ENCODE measurements at regions not wholly inside any gene's neighbourhood (a gene's known extent, or its start where the extent isn't known, plus 50 kb on each side); places are given as distances from the start of the nearest gene placed in this dataset.

DNA sequence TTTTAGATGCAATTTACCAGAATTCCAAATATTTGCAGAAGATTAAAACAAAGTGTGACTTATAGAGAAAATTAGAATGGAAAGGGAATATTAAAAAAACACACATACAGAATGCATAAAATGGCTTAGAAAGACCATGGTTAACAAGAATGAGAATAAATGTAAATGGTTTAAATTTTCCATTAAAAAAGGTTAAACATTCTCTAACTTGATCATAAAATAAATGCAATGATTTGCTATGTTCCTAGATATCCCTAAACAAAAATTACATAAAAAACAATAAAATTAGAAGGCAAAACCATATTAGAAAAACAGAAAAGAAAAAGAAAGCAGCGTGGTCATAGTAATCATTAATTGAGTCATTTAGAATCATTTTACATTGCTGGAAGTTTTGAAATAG is 152.5 kb downstream of the TMEM38B start:
- no peak overlapping the region for H3K4me3 ChIP-seq (ENCODE audit: low read length)
- WGBS (ENCODE audit: insufficient coverage): no CpG with 5 or more reads among the region's 1 CpG
- no peak for DNase-seq
- H3K27me3 ChIP-seq (ENCODE audit: control insufficient read depth, insufficient read depth, low read length): no peaks in the 10 kb centered on the region
- H3K27ac ChIP-seq (ENCODE audit: low read length): no peak overlapping the region
- no peaks in the 10 kb centered on the region for H3K9me3 ChIP-seq (replicated peaks; ENCODE audit: control insufficient read depth, low read depth, low read length)
- H3K4me1 ChIP-seq (ENCODE audit: control insufficient read depth, insufficient read depth, low read length): no peaks in the 10 kb centered on the region
- H3K36me3 ChIP-seq (ENCODE audit: control insufficient read depth, insufficient read depth, low read length): no peaks in the 10 kb centered on the region

DNA sequence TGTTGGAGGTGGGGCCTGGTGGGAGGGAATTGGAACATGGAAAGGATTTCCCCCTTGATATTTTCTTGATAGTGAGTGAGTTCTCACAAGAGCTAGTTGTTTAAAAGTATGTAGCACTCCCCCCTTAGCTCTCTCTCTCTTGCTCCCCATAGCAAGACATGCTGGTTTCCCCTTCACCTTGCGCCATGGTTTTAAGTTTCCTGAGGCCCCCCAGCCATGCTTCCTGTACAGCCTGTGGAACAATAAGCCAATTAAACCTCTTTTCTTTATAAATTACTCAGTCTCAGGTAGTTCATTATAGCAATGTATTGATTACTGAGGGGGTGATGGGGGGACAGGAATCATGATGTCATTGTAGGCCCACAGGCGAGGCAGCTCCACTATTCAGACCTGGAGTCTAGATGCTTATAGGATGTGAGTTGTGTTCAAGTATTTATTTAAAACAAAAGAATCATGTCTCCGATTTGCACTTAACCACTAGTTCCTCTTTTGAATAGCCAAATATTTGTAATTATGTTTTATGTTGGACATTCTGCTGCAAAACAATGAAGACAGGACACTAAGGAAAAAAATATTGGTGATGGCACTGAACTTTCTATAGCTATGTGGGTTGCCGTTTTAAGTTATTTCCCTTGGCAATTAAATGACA is 156.6 kb downstream of the TMEM38B start:
- H3K27me3 ChIP-seq (ENCODE audit: control insufficient read depth, insufficient read depth, low read length): no peaks in the 10 kb centered on the region

DNA sequence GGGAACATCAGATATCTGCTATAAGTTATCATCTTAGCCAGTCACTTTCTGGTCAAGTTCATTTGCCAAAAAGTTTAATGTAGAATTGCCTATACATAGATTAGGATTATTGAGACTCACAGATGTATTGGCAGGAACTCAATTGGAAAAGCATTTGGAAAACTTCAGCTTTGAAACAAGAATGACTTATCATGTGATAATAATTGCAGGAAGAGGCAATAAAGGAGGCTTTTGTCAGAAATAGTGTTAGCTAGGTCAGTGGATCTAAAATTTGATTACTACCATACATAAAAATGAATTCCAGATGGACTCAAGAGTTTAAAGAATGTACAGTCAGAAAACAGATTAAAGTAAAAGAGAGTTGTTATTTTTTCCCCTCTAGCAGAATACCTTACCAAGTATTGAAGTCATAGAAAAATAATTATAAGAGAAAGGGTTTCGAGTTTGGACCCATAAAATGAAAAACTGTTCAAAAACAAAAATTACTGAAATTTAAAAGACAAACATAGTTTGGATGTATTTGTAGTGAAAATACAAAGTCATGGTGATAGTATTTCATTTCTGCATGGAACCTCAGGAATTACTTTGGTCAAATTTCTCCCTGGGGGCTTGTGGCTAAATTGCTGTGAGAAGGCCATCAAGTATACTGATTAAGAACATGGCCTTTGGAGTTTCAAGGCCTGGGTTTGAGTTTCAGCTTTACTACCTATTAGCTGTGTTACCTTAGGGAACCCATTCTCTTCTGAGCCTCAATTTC is 159.9 kb downstream of the TMEM38B start:
- WGBS (ENCODE audit: insufficient coverage): no CpG with 5 or more reads among the region's 1 CpG

More for the DNA sequence above, 156.6 kb downstream of the TMEM38B start:
- H3K9me3 ChIP-seq (replicated peaks; ENCODE audit: control insufficient read depth, low read depth, low read length): no peaks in the 10 kb centered on the region
- no peak overlapping the region for H3K27ac ChIP-seq (ENCODE audit: low read length)
- WGBS (ENCODE audit: insufficient coverage): 100% methylated on average over 1 of the region's 4 CpGs
- H3K36me3 ChIP-seq (ENCODE audit: control insufficient read depth, insufficient read depth, low read length): no peaks in the 10 kb centered on the region
- no peak for DNase-seq
- no peak overlapping the region for H3K4me3 ChIP-seq (ENCODE audit: low read length)
- H3K4me1 ChIP-seq (ENCODE audit: control insufficient read depth, insufficient read depth, low read length): peaks cover 4% of the 10 kb centered on the region

DNA sequence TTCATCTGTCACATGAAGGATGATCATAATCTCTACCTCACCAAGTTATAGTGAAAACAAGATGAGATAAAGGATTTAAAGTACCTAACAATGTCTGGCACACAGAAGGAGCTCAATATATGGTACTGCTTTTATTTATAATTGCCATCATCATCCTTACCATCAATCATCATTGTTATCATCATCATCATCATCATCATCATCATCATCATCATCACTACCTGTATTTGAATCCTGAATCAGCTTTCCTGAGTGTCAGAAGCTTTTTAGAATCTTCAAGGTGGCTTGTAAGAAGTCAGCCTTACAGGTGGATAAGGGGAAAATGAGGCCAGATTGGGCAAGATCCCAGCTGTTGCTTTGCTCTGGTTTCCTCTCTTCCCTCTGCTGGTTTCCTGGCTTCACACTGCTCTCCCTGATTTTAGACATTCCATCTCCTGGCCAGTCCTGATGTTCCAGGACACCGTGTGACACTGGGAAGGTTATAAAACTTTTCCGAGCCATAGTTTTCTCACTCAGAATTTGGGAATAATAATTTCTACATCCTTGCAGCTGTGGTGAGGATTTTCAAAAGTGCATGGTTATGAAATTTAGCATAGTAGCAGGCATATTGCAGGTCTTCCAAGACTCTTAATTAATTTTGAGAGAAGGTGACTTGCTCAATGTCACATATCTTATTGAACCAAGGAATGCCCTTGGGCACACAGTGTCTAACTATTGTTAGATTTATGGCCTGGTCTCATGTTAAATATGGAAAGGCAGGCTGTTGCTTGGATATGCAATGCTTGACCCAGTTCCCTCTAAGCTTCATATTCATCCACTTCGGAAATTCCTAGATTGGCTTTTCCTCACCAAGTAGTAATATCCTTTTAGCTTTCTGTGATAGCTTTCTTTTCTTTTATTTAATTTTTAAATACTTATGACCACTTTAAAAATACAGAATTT is 160.7 kb downstream of the TMEM38B start:
- Histone ChIP-seq H3K27me3 (ENCODE audit: control insufficient read depth, insufficient read depth, low read length) (no peaks in the 10 kb centered on the region), H3K9me3 (replicated peaks; ENCODE audit: control insufficient read depth, low read depth, low read length) (no peaks in the 10 kb centered on the region), H3K4me1 (ENCODE audit: control insufficient read depth, insufficient read depth, low read length) (peaks cover 6% of the 10 kb centered on the region), H3K4me3 (ENCODE audit: low read length) (no peak overlapping the region), H3K36me3 (ENCODE audit: control insufficient read depth, insufficient read depth, low read length) (no peaks in the 10 kb centered on the region), H3K27ac (ENCODE audit: low read length) (peak overlapping the region; percentile 43)
- WGBS (ENCODE audit: insufficient coverage): no CpG with 5 or more reads among the region's 3 CpGs
- peak; percentile 49 for DNase-seq

More for the DNA sequence above, 159.9 kb downstream of the TMEM38B start:
- no peaks in the 10 kb centered on the region for H3K9me3 ChIP-seq (replicated peaks; ENCODE audit: control insufficient read depth, low read depth, low read length)
- no peak overlapping the region for H3K4me3 ChIP-seq (ENCODE audit: low read length)
- peaks cover 6% of the 10 kb centered on the region for H3K4me1 ChIP-seq (ENCODE audit: control insufficient read depth, insufficient read depth, low read length)
- H3K27me3 ChIP-seq (ENCODE audit: control insufficient read depth, insufficient read depth, low read length): no peaks in the 10 kb centered on the region
- DNase-seq: peak; percentile 84
- no peaks in the 10 kb centered on the region for H3K36me3 ChIP-seq (ENCODE audit: control insufficient read depth, insufficient read depth, low read length)
- H3K27ac ChIP-seq (ENCODE audit: low read length): peak overlapping the region; percentile 43

DNA sequence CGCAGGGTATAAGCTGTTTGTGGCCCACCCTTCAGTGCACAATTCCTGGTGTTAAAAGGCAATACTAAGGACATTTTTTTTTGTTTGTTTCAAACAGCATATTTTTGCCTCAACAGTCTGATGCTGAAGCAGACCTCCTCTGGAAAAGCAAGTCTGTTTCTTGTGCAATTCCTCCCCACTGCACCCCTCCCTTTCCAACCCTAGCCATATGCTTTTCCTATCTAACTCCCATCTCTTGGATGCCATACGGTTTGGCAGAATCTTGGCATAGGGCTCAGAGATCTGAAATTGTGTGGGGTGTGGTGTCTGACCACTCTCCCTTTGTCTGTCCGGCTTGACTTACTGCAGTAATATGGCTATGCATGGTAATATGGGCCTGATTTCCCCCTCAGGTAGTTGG is 161.6 kb downstream of the TMEM38B start:
- Histone ChIP-seq H3K36me3 (ENCODE audit: control insufficient read depth, insufficient read depth, low read length) (no peaks in the 10 kb centered on the region), H3K9me3 (replicated peaks; ENCODE audit: control insufficient read depth, low read depth, low read length) (no peaks in the 10 kb centered on the region), H3K27ac (ENCODE audit: low read length) (no peak overlapping the region), H3K4me3 (ENCODE audit: low read length) (no peak overlapping the region), H3K27me3 (ENCODE audit: control insufficient read depth, insufficient read depth, low read length) (no peaks in the 10 kb centered on the region), H3K4me1 (ENCODE audit: control insufficient read depth, insufficient read depth, low read length) (peaks cover 6% of the 10 kb centered on the region)
- no CpG with 5 or more reads among the region's 3 CpGs for WGBS (ENCODE audit: insufficient coverage)
- DNase-seq: peak; percentile 12

DNA sequence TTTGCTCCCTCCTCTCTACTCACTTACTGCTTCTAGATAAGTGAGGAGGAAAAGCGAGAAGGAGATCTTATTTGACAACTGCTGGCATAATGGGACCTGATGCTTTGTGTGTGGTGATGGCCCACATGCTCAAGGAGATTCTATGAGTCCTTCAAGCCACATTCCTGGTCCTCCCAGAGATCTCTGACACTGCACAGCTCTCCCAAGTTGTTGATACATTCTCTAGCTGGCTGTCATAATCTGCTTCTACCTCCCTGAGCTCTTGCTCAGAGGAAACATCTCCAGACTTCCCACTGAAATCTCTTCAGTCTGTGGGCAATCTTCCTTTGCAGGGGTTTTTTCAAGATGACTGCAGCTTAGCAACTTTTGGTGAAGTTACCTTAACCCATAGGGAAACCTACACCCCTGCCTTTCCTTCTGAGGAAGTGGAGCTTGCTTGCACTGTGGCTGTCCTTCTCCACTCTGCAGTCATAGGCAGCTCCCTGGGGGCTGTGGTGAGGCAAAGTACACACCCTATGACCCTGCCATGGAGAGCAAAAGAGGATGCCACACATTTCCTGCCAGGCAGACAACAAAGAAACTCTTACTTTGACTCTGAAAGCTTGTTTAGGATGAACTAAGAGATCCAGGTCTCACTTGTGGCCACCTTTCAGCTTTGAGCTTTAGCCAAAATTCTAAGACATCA is 163.8 kb downstream of the TMEM38B start:
- H3K4me1 ChIP-seq (ENCODE audit: control insufficient read depth, insufficient read depth, low read length): peaks cover 6% of the 10 kb centered on the region
- no peaks in the 10 kb centered on the region for H3K36me3 ChIP-seq (ENCODE audit: control insufficient read depth, insufficient read depth, low read length)
- DNase-seq: no peak
- H3K27ac ChIP-seq (ENCODE audit: low read length): no peak overlapping the region
- no peak overlapping the region for H3K4me3 ChIP-seq (ENCODE audit: low read length)
- no CpG with 5 or more reads among the region's 1 CpG for WGBS (ENCODE audit: insufficient coverage)
- H3K9me3 ChIP-seq (replicated peaks; ENCODE audit: control insufficient read depth, low read depth, low read length): no peaks in the 10 kb centered on the region
- H3K27me3 ChIP-seq (ENCODE audit: control insufficient read depth, insufficient read depth, low read length): no peaks in the 10 kb centered on the region

DNA sequence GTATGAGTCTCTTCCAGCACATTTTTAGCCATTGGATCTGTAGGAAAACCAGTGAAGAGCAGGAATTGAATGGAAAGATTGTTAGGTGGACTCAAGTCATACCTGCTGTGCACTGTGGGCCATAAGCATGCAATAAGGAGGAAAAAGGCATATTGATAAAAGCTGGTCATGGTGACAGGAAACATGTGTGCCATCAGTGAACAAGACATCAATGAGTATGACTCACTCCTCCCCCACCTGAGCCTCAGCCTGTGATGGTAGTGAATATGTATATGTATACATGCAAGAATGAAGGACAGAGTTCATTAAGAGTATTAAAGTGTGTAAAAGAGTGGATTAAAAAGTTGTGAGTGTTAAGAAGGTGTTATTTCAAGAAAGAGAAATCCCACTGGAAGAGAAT is 164.5 kb downstream of the TMEM38B start:
- H3K36me3 ChIP-seq (ENCODE audit: control insufficient read depth, insufficient read depth, low read length): no peaks in the 10 kb centered on the region
- peaks cover 6% of the 10 kb centered on the region for H3K4me1 ChIP-seq (ENCODE audit: control insufficient read depth, insufficient read depth, low read length)
- H3K9me3 ChIP-seq (replicated peaks; ENCODE audit: control insufficient read depth, low read depth, low read length): no peaks in the 10 kb centered on the region
- no peak overlapping the region for H3K27ac ChIP-seq (ENCODE audit: low read length)
- DNase-seq: no peak
- H3K27me3 ChIP-seq (ENCODE audit: control insufficient read depth, insufficient read depth, low read length): no peaks in the 10 kb centered on the region
- H3K4me3 ChIP-seq (ENCODE audit: low read length): no peak overlapping the region

DNA sequence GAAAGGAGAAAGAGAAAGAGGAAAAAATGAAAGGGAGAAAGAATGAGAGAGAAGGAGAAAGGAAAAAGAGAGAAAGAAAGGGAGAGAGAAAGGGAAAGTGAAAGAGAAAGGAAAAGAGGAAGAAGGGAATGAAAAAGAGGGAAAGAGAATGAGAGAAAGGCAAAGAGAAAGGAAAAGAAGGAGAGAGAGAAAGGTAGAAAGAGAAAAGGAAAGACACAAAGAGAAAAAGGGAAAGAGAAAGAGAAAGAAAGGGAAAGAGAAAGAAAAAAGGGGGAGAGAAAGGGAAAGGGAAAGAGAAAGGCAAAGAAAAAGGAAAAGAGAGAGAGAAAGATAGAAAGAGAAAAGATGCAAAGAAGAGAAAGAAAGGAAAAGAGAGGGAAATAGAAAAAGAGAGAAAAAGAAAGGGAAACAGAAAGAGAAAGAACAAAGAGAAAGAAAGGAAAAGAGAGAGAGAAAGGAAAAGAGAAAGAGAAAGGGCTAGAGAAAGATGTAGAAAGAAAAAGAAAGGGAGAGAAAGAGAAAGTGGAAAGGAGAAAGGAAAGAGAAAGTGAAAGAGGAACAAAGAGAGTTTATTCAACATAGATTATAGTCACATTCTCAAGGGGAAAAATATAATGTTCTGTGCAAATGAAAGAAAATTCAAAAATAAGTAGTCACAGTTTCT is 165.2 kb downstream of the TMEM38B start:
- H3K4me3 ChIP-seq (ENCODE audit: low read length): no peak overlapping the region
- no peaks in the 10 kb centered on the region for H3K9me3 ChIP-seq (replicated peaks; ENCODE audit: control insufficient read depth, low read depth, low read length)
- no peaks in the 10 kb centered on the region for H3K27me3 ChIP-seq (ENCODE audit: control insufficient read depth, insufficient read depth, low read length)
- no peak overlapping the region for H3K27ac ChIP-seq (ENCODE audit: low read length)
- DNase-seq: no peak
- H3K36me3 ChIP-seq (ENCODE audit: control insufficient read depth, insufficient read depth, low read length): no peaks in the 10 kb centered on the region
- peaks cover 6% of the 10 kb centered on the region for H3K4me1 ChIP-seq (ENCODE audit: control insufficient read depth, insufficient read depth, low read length)

DNA sequence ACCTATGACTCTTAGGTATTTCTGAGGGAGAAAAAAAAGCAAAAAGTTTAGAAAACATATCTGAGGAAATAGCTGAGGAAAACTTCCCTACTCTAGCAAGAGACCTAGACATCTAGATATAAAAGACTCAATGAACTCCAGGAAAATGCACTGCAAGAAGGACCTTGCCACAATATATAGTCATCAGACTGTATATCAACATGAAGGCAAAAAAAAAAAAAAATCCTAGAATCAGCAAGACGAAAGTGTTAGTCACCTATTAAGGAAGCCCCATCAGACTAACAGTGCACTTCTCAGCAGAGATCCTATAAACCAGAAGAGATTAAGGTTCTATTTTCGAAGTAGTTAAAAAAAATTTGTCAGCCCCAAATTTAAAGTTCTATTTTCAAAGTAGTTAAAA is 166.2 kb downstream of the TMEM38B start:
- H3K4me1 ChIP-seq (ENCODE audit: control insufficient read depth, insufficient read depth, low read length): peaks cover 6% of the 10 kb centered on the region
- H3K9me3 ChIP-seq (replicated peaks; ENCODE audit: control insufficient read depth, low read depth, low read length): no peaks in the 10 kb centered on the region
- no peak overlapping the region for H3K4me3 ChIP-seq (ENCODE audit: low read length)
- no peak for DNase-seq
- H3K27ac ChIP-seq (ENCODE audit: low read length): no peak overlapping the region
- WGBS (ENCODE audit: insufficient coverage): no CpG with 5 or more reads among the region's 2 CpGs
- H3K27me3 ChIP-seq (ENCODE audit: control insufficient read depth, insufficient read depth, low read length): no peaks in the 10 kb centered on the region
- no peaks in the 10 kb centered on the region for H3K36me3 ChIP-seq (ENCODE audit: control insufficient read depth, insufficient read depth, low read length)

Measured in muscle of leg (tissue), 3 donors.